Skeletal muscle cell (primary cell): ENCODE measurements at regions not wholly inside any gene's neighbourhood (a gene's known extent, or its start where the extent isn't known, plus 50 kb on each side); places are given as distances from the start of the nearest gene placed in this dataset.
"Not testable (repeated sequence)": the region's sequence is repeated elsewhere in the genome, so short reads cannot be mapped to it uniquely, and the experiment has no call there.

Source experiments
- DNase-seq: peaks from one replicate; pipeline ENCODE4 v3.0.0-alpha.2; 2010; ENCODE audit warnings: low read depth
- H3K4me3 ChIP-seq: 2 replicates; pipeline ENCODE4 v1.5.1; 2011; ENCODE audit warnings: low read depth, mild to moderate bottlenecking, control low read depth, low read length, moderate library complexity

DNA sequence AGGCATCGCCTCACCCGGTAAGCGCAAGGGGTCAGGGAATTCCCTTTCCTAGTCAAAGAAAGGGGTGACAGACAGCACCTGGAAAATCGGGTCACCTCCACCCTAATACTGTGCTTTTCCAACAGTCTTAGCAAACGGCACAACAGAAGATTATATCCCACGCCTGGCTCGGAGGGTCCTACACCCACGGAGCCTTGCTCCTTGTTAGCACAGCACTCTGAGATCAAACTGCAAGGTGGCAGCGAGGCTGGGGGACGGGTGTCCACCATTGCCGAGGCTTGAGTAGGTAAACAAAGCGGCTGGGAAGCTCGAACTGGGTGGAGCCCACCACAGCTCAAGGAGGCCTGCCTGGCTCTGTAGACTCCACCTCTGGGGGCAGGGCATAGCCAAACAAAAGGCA, 315.6 kb downstream of the LTN1 start:
- H3K4me3 ChIP-seq, DNase-seq: not testable (repeated sequence)

DNA sequence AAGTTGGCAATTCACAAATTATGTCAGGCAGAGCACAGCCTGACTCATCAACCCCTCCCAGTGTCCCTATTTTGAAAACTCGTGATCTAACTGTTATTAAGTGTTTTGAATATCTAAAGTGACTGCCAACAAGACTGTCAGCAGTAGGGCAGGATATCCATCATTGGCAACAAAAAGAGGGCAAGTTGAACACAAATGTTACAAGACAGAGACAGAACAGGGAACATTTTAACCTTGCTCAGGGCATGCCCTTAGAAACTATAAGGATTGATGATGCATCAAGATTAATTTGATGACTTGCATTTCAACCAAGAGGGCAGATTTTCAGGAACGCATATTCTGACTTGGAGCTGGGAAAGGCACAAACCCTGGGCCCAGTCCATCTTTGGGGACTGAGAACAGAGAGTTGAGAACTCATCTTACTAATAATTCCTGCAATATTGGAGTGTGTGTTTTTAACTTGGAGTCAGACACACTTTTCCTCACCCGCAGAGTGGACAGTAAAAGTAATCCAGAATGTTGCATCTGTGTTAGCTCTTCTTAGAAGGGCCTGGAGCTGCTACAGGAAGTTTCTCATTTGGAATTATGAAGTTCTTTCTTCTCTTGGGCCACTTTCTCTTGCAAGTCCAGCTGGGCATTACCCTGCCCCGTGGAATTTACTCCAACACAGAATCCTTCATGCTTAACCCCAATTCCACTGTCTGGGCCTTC, 317.2 kb downstream of the LTN1 start:
- peak; percentile 43 for DNase-seq

DNA sequence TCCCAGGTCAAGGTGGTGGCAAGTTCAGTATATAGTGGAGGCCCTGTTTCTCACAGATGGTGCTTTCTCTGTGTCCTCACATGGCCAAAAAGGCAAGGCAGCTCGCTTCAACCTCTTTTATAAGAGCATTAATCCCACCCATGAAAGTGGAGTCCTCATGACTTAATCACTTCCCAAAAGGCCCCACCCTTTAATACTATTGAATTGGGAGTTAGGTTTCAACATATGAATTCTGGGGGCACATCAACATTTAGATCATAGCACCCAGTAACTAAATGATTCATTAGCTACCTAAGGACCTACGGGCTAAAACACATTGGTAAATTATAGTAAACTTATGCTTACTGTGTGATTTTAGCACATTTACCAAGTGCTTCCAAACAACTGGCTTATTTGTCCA, 317.9 kb downstream of the LTN1 start:
- DNase-seq, result no peak
- H3K4me3 ChIP-seq, result no peak overlapping the region

More for the DNA sequence above, 317.2 kb downstream of the LTN1 start:
- no peak overlapping the region for H3K4me3 ChIP-seq

DNA sequence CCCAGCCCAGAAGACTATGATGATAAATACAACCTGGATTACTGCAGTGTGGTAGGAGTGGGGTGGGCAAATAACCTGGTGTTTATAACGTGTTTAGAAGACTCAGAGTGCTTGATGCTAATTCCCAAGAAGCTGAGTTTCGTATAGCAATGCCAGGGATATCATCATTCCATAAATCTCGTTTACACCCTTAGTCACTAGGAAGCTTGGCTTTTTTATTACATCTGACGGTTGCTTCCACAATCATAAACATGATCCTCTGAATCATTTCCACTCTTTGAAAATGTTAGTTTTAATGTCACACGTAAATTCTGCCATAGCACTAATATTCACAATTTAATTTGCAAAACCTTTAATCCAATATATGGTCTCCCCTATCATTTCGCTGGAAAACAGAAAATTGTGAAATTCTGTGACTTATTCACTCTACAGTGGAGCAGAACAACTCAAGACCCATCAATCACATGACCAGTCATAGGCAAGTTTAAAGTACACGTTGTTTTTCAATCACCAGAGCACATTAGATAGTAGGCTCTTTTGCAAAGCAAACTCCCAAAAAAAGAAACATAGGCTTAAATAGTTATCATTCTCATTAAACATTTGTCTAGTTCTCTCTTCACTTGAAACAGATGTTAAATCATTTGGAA, 321.0 kb downstream of the LTN1 start:
- peak; percentile 31 for DNase-seq
- no peak overlapping the region for H3K4me3 ChIP-seq

DNA sequence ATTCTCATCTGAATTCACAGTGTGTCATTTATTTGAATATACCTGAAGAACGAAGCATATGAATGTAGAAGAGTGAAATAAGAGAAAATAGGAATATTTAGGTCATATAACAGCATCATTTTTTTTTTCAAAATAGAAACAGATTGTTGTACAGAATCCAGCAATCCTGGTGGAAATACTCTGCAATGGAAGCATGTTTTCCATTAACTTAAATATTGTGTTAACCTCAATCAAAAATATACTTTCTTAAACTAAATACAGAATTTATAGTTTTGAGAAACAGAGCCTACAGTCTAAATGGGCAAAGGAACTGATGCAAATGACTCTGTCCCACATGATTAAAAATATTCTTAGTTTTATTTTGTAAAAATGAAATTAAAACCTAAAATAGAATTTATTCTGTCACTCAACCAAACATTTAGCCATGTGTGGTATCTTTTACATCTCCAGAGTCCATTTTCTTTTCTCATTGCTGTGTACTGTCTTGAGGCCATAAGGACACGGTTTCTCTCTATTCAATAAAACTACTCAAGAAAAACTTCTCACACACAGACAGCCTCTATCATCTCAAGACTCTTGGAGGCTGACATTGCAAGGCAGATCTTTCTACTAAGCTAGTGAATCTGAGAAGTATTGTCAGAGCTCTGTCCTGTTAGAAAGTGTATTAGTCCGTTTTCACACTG, 322.6 kb downstream of the LTN1 start:
- H3K4me3 ChIP-seq, result no peak overlapping the region
- no peak for DNase-seq

DNA sequence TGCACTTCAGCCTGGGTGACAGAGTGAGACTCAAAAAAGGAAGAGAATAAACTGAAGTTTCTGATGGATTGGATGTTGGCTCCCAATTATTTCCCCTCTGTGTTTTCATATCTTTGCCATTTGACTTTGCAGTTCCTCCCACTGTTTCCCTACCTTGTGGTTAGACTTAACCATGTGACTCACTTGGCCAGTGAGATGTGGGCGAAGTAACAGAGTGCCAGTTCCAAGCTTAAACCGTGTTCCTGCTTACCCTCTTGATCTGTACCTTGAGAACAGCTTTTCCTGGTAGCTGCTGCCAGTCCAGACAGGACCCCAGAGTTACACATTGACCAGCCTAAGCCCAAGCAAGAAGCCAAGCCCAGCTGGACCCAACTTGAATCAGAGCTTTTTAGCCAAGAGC, 323.4 kb downstream of the LTN1 start:
- no peak overlapping the region for H3K4me3 ChIP-seq
- DNase-seq, result no peak

DNA sequence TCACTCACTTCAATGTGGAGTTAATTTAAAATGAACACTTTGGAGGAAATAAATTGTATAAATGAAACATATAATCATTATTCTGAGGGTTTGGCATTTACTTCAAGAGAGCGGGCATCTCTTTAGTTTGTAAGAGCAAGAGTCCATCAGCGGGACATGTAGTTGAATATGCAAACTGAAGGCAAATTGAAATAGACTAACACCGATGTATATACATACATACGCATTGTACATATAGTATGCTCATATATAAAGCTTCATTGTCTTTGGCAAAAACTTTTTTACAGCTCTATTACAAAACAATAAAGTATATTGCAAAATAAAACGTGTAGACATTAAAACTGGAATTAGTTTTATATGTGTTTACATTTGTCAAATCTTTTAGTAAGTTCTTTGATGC, 328.9 kb downstream of the LTN1 start:
- DNase-seq, result no peak
- H3K4me3 ChIP-seq, result no peak overlapping the region

DNA sequence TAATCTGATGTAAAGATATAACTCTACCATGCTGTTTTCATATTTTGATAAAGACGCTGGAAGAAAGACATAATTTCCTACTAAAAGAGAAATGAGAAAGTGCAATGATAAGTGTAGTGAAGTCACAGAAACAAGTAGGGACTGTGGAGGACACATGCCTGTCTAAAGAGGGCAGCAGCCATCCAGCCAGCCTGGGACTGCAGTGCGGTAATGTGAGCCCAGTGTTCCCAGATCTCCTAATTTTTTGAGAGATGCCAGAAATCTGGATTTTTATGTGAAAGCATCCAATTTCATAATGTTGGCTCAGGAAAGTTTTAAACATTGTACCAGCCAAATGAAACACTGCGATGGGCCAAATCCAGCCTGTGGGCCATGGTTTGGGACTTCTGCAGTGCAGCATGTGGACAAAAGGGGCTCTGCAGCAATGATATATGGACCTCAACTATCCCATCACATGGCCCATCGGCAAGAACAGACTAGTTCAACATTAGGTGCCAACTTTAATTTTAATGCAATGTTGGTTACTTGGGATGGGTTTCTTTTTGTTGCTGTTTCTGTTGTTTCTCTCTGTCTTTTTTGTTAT, 329.5 kb downstream of the LTN1 start:
- DNase-seq, result no peak
- H3K4me3 ChIP-seq, result no peak overlapping the region

DNA sequence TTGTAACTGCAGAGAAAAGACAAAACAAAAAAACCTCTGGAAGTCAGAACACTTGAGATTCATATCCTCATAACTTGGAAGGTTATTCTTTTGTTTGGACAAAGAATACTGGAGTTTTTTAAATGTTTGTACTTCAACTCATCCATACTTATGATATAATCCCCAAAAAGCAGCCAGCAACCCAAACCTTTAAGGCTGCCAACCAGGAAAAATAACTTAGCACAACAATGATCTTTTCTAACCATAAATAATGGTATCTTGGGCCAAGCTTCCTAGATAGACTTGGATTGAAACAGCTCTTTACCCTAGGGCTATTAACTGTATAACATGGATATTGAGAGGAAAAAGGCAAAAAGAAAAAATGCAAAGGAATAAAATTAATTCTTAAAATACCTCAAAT, 335.1 kb downstream of the LTN1 start:
- H3K4me3 ChIP-seq, result no peak overlapping the region
- no peak for DNase-seq

DNA sequence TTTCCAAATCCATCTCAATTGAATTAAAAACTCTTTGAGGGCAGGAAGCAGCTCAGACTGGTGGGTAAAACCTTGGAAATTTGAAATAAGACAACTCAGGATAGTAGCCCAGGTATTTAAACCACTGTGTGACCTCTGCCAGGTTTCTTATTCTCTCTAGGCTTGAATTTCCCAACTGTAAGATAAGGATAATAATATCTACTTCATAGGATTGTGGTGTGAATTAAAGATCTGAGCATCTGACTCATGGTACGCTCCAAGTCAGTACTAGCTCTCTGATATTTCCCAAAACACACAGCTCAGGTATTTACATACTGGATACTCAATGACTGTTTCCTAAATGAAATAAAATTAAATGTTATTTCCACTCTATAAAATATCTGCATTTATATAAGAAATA, 337.2 kb downstream of the LTN1 start:
- H3K4me3 ChIP-seq, result no peak overlapping the region
- DNase-seq, result no peak

DNA sequence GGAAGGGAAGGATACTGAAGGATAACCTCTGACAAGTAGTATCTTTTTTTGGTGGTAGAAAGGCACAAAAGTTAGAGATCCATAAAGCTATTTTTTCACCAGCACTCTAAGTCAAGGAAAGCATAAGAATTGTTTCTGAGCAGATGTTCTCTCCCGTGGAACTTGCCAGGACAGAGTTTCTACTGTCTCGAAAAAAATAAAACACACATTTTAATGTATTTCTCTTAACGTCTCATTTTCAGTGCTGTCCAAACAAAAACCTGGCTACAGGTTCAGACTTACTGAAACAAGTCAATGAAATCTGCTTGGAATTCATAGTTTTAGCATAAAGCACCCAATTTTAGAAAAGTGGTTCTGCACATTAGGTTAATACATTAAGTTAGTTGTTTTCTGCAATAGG, 338.3 kb downstream of the LTN1 start:
- H3K4me3 ChIP-seq, result no peak overlapping the region
- no peak for DNase-seq

DNA sequence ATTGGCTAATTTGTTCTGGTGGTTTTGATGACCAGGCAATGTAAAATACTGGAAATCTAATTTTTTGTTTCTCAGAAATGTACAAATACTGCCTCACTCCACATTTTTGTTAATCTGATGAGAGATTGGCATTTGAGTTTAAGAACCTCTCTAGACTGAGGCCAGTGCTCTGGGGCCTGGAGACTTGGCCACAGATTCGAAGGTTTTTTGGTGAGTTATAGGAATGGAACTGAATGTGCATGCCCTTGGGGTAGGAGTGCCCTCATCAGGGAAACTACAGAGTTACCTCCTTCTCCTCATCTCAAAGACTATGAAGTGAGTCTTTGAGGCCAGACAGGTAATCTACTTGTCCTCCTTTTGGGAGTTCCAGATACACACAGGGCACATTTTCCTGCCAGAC, 347.9 kb downstream of the LTN1 start:
- H3K4me3 ChIP-seq, result no peak overlapping the region
- no peak for DNase-seq

DNA sequence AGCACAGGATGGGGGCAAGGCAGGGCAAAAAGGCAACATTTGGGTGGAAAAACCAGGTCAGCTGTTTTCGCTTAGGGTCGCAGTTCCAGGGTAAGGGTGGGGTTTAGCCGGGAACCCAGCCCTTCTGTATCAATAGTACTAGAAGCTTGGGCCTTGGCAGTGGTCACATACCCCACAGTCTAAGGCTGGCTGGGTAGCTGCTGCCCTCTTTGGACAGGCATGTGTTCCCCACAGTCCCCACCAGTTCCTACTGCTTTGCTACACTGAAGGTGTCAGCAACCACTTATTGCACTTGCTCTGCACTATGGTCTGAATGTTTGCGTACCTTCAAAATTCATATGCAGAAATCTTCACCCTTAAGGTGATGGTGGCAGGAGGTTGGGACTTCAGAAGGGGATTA, 349.8 kb downstream of the LTN1 start:
- no peak for DNase-seq
- no peak overlapping the region for H3K4me3 ChIP-seq

DNA sequence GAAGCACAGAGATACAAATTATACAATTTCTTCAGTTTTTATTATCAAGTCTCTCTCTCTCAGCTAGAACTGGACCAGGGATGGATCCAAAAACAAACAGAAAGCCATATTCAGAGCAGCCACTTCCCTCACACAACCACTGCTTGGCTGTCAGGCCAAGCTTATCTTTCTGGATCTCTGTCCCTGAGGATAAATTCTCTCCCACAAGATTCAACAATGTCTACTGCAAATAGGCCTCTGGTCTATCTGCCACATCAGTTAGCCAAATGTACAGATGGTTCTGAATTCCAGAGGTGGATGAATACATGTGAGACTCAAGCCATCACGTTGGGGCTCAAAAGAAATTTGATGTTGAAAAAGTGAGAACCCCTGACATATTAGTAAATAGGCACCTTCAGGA, 350.9 kb downstream of the LTN1 start:
- no peak for DNase-seq
- H3K4me3 ChIP-seq, result no peak overlapping the region

DNA sequence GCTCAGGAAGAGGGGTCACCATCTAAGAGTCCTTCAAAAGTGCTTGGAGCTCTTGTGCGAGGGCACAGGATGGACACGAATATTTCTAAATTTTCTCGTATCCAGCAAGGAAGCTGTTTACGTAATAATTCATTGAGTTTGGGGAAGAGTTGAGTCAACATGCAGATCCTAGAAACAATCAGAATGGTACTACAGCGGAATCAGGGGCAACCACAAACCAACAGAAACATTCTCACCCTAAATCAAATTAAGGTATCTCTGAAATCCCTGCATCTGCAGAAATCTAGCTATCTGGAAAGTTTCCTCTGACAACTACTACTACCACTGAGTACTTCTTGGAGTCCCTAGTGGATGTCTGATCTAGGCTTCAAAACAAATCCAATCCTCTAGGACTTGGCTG, 352.4 kb downstream of the LTN1 start:
- DNase-seq, result no peak

DNA sequence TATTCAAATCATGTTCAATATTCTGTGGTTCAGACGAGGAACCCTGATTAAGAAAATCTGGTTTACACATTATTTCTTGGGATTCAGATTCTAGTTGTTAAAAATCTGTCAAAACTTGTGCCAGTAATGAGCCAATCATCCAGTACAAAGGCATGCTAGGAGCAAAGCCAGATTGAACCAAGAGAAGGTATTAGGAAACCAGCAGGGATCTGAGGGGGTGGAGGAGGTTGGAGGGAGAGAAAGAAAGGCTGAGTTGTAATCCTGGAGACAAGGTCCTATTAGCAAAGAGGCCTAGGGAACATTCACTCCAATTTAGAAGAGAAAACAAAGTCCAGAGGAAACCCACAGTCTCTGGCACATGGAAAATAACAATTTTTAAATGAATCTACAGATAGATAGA, 352.9 kb downstream of the LTN1 start:
- H3K4me3 ChIP-seq, result no peak overlapping the region
- DNase-seq, result peak; percentile 45

More for the DNA sequence above, 352.4 kb downstream of the LTN1 start:
- no peak overlapping the region for H3K4me3 ChIP-seq

DNA sequence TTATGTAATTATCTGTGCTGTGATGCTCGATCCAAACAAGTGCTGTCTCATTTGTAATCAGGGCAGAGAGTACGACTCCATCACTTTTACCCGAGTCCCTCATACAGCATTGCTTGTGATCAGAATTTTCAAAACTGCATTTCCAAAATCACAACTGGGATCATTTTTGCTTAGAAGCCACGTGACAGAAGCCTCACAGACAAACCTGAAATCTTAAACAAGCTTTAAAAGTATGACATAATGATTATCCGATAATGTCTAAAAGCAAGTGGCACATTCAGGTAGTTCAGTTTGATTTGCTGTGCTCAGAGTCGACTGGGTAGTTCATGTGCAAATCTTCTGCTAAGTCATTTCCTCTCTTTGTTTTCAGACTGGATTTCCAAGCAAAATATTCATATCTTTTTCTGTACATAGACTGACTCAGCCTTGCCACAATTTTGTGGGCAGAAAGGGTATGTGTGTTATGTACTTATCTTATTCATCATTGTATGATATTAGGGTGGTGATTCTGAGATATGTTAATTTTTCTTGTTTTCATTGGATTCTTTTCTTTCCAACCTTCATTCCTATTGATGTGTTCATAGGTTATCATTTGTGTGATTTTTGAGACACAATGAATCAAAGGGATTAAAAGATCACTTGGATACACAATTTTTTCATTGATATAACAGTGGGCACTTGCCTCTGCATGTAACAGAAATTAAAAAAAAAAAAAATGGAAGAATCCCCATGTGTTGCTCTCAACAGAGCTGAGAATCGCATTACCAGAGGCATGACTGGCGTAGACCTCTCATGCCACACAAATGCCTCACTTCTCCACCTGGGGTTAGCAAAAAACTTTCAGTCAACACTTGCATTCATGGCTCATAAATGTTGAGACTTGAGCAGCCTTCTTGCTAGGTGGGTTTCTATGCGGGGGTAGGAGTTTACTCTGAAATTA, 355.7 kb downstream of the LTN1 start:
- no peak overlapping the region for H3K4me3 ChIP-seq
- peak; percentile 64 for DNase-seq

DNA sequence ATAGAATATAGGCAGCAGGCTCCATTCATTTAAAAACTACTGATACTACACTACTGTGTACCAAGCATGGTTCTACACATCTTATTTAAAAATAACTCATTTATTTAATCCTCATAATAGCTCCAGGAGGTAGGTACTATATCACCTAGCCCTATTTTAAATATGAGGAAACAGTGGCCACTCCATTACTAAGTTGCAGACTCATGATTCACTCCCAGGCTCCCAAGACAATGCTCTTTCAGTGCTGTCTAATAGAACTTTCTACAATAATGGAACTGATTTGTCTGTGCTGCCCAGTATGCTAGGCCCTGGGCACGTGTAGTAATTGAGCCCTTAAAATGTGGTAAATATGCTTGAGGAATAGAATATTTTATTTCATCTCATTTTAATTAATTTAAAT, 357.1 kb downstream of the LTN1 start:
- no peak overlapping the region for H3K4me3 ChIP-seq
- no peak for DNase-seq

DNA sequence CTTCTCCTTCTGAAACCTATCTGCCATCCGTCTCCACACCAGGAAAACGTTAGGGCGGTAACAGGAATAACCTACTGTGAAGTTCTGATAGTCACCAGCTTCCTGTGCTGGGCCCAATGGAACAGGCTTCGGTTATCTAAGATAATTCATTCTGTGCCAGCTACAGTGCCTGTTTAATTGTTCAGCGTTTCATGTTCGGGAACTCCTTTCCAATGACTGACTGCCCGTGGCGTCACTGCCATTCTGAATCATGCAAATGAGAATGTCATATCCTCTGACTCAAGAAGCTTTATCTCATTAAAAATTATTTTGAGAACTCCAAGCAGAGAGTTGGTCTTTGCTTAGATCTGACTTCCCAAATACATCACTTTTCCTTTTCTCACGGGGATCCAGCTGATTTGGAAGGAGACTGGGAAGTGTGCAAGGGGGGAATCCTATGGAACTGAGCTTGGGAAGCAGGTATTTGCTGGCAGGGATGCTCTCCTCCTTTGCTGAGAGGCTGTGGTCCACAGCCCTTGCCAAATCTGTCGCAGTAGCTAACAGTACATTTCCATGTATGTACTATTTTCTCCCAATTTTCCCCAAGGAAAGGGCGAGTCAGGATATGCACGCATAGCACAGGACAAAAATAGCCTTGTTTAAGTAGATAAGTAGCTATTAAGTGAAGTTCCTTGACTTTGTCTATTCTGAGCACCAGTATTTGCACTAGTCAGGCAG, 358.7 kb downstream of the LTN1 start:
- no peak overlapping the region for H3K4me3 ChIP-seq
- DNase-seq, result peak; percentile 40
